CD4-positive, alpha-beta T cell treated with Interleukin-4 for 4 hours (primary cell): ENCODE measurements at regions not wholly inside any gene's neighbourhood (a gene's known extent, or its start where the extent isn't known, plus 50 kb on each side); places are given as distances from the start of the nearest gene placed in this dataset.

ENCODE experiments used
- DNase-seq: peaks from one replicate; pipeline ENCODE4 v3.0.0-alpha.2; 2020

DNA sequence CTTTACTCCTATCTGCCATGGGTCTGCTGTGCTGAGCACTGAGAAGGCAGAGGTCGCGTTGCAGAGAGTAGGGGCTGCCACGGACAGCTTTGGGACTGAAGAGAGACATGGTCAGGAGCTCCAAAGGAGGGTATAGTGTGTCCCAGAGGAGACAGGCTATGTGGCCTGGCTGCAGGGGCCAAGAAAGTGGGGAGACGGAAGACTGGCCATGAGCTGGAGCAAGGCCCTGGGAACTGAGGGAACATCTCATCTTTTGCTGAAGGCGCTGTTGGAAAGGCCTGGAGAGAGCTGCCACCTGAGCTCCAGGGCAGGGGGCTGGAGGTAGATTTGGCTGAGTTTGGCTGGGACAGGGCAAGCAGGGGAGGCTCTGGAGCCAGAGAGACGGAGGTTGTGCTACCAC is 55.8 kb upstream of the AJAP1 start:
- DNase-seq, result no peak

DNA sequence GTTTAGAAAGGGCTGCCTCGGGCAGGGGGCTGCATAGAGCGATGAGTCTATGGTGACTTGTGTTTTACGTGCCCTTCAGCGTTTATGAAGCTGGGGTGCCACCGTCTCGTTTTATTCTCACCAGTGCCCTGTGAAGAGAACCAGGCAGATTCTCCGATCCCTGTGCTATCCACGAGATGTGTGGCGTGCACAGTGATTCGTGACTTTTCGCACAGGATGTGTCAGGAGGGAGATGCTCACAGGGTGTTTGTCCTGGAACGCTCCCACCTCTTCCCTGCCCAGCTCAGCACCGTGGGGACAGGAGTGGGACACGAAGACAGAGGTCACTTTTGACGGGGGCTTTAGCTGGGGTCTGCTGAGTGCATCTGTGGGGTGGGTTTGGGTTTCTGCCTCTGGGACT is 54.9 kb upstream of the AJAP1 start:
- no peak for DNase-seq

DNA sequence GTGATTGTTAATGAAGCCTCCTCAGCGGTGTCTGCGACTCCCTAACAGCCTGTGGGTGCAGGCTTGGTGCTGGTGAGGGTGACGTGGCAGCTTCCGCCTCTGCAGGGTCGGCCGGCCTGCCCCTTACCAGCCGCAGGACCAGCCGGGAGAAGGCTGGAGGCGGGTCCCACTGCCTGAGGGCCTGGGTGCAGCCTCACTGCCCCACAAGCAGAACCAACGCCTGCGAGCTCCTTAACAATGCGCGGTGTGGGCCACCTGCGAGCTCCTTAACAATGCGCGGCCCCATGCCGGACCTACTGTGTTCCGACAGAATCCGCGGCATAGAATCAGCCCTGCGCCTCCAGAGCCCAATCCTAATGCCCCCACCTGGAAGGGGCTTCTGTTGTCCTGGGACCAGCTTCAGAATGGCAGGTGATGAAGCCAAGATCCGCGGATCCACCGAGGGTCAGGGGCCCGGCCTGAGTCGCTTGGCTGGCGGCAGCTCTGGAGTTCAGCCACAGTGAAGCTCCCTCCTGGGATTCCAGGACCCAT is 54.4 kb upstream of the AJAP1 start:
- no peak for DNase-seq

DNA sequence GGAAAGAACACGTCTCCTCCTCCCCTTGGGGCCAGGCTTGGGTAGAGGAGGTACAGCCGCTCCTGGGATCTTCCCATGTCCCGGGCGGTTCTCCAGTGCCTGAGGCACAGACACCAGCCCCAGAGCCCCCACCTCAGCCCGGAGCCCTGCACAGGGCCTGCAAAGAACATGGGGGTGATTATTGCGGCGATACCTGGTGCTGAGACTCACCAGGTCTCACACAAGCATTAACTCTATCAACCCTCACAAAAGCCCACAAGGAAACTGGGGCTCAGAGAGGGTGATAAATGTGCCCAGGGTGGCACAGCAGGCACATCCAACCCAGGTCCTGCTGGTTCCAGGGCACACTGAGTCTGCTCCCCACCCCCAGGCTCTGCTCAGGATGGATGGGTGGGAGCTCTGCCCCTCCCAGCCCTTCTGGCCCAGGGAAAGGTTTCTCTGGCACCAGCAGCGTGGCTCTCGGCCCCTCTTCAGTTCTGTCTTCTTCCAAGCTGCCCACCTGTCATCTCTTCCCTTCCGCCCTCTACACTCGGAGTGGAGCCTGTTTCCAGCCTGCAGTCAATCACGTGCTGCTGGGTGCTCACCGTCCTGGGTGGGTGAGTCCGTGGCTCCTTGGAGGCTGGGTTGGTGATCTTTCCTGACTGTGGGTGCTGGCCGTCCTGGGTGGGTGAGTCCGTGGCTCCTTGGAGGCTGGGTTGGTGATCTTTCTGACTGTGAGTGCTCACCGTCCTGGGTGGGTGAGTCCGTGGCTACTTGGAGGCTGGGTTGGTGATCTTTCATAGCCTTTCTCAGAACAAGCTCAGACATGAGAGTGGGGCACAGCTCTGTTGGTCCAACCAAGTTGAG is 53.6 kb upstream of the AJAP1 start:
- DNase-seq, result no peak

DNA sequence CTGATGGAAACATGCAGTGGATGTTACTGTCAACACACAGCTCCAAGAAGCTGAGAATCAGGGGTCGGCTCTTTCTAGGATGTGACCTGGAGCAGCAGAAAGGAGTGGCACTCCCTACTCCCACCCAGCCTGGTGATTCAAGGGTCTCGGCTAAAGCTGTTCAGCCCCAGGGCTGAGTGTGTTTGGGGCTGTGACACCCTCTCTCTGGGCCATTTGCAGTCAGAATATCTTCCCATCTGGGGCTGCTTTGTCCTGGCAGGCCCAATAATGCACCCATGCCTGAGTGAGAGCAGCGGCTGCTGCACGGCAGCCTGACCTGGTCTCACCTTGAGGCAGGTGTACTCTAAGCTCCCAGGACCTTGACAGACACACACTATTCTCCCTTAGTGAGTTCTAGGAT is 52.5 kb upstream of the AJAP1 start:
- no peak for DNase-seq

DNA sequence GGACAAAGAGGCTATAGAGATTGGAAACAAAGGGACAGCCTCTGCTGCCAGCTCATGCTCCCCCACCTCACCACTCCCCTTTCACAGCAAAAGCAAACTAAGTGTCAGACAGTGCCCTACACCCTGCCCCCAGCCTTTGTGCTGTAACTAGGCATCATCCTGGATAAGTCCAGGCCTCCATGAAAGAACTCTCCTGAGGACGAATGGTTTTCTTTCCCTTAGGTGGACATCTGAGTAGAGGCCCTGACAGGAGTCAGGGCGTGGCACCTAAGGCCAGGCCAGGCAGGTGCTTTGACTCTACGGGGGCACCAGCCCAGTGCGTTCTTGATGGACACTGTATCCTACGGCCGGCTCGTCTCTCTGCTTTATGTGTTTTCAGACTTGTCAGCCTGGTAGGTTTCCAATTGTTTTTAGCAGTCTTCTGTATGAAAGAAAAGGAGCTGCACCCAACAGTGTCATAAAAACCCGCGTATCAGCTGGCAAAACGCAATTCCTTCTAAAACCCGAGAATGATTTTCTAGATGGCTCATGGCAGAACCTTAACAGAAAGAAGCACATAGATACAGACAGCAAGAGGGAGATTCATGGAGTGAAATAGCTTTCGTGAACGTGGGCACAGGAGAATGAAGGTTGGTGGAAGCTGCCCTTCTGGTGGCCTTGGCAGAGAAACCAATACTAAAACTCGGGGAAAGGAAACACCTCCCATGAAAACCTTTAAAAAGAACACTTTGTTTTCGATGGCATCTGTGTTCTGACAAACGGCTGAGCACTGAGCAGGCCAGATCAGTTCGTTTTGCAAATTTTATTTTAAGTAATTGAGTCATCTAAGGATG is 51.7 kb upstream of the AJAP1 start:
- DNase-seq, result no peak

DNA sequence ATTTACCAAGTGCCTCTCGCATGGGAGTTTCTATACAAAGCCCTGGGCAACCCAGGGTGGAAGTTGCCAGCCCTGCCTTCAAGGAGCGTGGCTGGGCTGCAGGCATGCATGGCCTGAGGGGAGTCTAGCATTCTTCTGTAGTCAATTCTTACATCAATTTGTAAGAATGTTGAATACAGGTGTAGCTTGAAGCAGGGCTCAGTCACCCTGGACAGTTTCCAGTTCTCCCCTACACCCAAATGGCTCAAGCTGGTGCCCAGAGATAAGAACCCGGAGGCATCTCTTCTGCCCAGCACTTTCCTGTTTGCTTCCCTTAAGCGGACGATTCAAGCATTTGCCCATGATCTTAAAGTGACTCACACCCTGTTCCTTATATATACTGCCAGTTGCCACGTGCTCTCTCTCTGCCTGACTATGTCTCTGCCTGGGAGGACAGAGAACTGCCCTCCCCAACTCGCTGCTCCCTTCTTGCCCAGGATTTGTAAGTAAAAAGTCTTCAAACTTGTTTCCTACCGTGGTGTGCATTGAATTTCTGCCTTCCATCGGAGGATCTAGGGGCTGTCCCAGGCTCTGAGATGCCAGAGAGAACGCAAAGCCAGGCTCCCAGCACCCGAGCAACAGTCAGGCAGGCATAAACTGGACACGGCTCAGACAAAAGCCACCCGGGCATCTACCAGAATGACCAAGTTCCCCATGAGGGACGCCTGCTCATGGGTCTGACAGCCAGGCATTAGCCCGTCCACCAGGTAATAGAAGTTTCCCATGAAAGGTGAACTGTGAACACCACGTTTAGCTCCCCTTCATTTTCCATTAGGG is 50.9 kb upstream of the AJAP1 start:
- DNase-seq, result no peak
